ENCODE measurements at regions not wholly inside any gene's neighbourhood (a gene's known extent, or its start where the extent isn't known, plus 50 kb on each side); places are given as distances from the start of the nearest gene placed in this dataset.

GRCh38 chr5:68802430-68802829, 291.4 kb upstream of the SLC30A5 start:
- TF ChIP-seq CTCF (IDR thresholded peaks at IDR 0.05) = no peak
- DNase-seq (ENCODE audit: low spot score) (no peak), ATAC-seq (ENCODE audit: low FRiP score) (no peak)

GRCh38 chr5:68803881-68804319, 289.9 kb upstream of the SLC30A5 start:
- DNase-seq (ENCODE audit: low spot score) (no peak), ATAC-seq (ENCODE audit: low FRiP score) (no peak)
- no peak for TF ChIP-seq CTCF (IDR thresholded peaks at IDR 0.05)

- ATAC-seq (ENCODE audit: low FRiP score) (no peak), DNase-seq (ENCODE audit: low spot score) (no peak)
Observed at GRCh38 chr5:68804343-68804742, 289.5 kb upstream of the SLC30A5 start.

GRCh38 chr5:68805444-68805843, 288.4 kb upstream of the SLC30A5 start:
- ATAC-seq (ENCODE audit: low FRiP score) = no peak
- no peak for TF ChIP-seq CTCF (IDR thresholded peaks at IDR 0.05)
- DNase-seq (ENCODE audit: low spot score) = no peak

More at GRCh38 chr5:68804343-68804742, 289.5 kb upstream of the SLC30A5 start:
- no peak for TF ChIP-seq CTCF (IDR thresholded peaks at IDR 0.05)

GRCh38 chr5:68817632-68818031, 276.2 kb upstream of the SLC30A5 start:
- TF ChIP-seq CTCF (IDR thresholded peaks at IDR 0.05) = no peak
- ATAC-seq (ENCODE audit: low FRiP score) (no peak), DNase-seq (ENCODE audit: low spot score) (no peak)

- DNase-seq (ENCODE audit: low spot score) = no peak
- ATAC-seq (ENCODE audit: low FRiP score) = no peak
- TF ChIP-seq CTCF (IDR thresholded peaks at IDR 0.05) = no peak
Observed at GRCh38 chr5:68818057-68818695, 275.6 kb upstream of the SLC30A5 start.

GRCh38 chr5:68818870-68819269, 274.9 kb upstream of the SLC30A5 start:
- ATAC-seq (ENCODE audit: low FRiP score) = no peak
- no peak for TF ChIP-seq CTCF (IDR thresholded peaks at IDR 0.05)
- no peak for DNase-seq (ENCODE audit: low spot score)

Data from omental fat pad (tissue), 3 donors.